GM11168 (cell line): ENCODE measurements at regions not wholly inside any gene's neighbourhood (a gene's known extent, or its start where the extent isn't known, plus 50 kb on each side); places are given as distances from the start of the nearest gene placed in this dataset.

Experiments used
- in situ Hi-C: fragments of 300-500 bp; cut with MboI; formaldehyde crosslinking; loops from one replicate; pipeline ENCODE4 v1.12.0; 2022; ENCODE audit warnings: low sequenced_read_pairs; ENCODE audit not compliant: unreplicated experiment

- in situ Hi-C loops, result no loop called here
Measured at GRCh38 chr4:15215109-15215508, 212.7 kb upstream of the C1QTNF7 start.

GRCh38 chr4:15226203-15226602 is 201.6 kb upstream of the C1QTNF7 start:
- in situ Hi-C loops, result loop anchor here (25.0 kb wide), 1 partner anchor 411 kb away; no protein-coding TSS in a partner anchor

GRCh38 chr4:15231265-15232091 is 196.4 kb upstream of the C1QTNF7 start:
- in situ Hi-C loops, result loop anchor here (25.0 kb wide), 1 partner anchor 406 kb away; no protein-coding TSS in a partner anchor

GRCh38 chr4:15232366-15233263 is 195.2 kb upstream of the C1QTNF7 start:
- in situ Hi-C loops, result loop anchor here (25.0 kb wide), 1 partner anchor 405 kb away; no protein-coding TSS in a partner anchor

GRCh38 chr4:15233264-15233597 is 194.6 kb upstream of the C1QTNF7 start:
- in situ Hi-C loops, result loop anchor here (25.0 kb wide), 1 partner anchor 404 kb away; no protein-coding TSS in a partner anchor

- in situ Hi-C loops, result loop anchor here (25.0 kb wide), 1 partner anchor 404 kb away; no protein-coding TSS in a partner anchor
Measured at GRCh38 chr4:15233626-15234025, 194.2 kb upstream of the C1QTNF7 start.

GRCh38 chr4:15234116-15234855 is 193.5 kb upstream of the C1QTNF7 start:
- in situ Hi-C loops, result loop anchor here (25.0 kb wide), 1 partner anchor 403 kb away; no protein-coding TSS in a partner anchor

GRCh38 chr4:15234856-15235126 is 193.0 kb upstream of the C1QTNF7 start:
- in situ Hi-C loops, result loop anchor here (5.0 to 25.0 kb wide), 2 partner anchors 168 to 403 kb away; no protein-coding TSS in a partner anchor

GRCh38 chr4:15235135-15235534 is 192.7 kb upstream of the C1QTNF7 start:
- in situ Hi-C loops, result loop anchor here (5.0 to 25.0 kb wide), 2 partner anchors 167 to 402 kb away; no protein-coding TSS in a partner anchor

GRCh38 chr4:15237648-15238230 is 190.1 kb upstream of the C1QTNF7 start:
- in situ Hi-C loops, result loop anchor here (5.0 to 25.0 kb wide), 2 partner anchors 165 to 400 kb away; no protein-coding TSS in a partner anchor

GRCh38 chr4:15238720-15239119 is 189.1 kb upstream of the C1QTNF7 start:
- in situ Hi-C loops, result loop anchor here (5.0 to 25.0 kb wide), 2 partner anchors 164 to 399 kb away; no protein-coding TSS in a partner anchor

GRCh38 chr4:15239866-15240265 is 188.0 kb upstream of the C1QTNF7 start:
- in situ Hi-C loops, result loop anchor here (5.0 to 25.0 kb wide), 2 partner anchors 162 to 397 kb away; no protein-coding TSS in a partner anchor

- in situ Hi-C loops, result loop anchor here (25.0 kb wide), 1 partner anchor 397 kb away; no protein-coding TSS in a partner anchor
Measured at GRCh38 chr4:15240764-15241163, 187.1 kb upstream of the C1QTNF7 start.

GRCh38 chr4:15242021-15242420 is 185.8 kb upstream of the C1QTNF7 start:
- in situ Hi-C loops, result loop anchor here (25.0 kb wide), 1 partner anchor 395 kb away; no protein-coding TSS in a partner anchor

GRCh38 chr4:15244354-15244753 is 183.5 kb upstream of the C1QTNF7 start:
- in situ Hi-C loops, result loop anchor here (25.0 kb wide), 1 partner anchor 393 kb away; no protein-coding TSS in a partner anchor

GRCh38 chr4:15245006-15245530 is 182.8 kb upstream of the C1QTNF7 start:
- in situ Hi-C loops, result loop anchor here (25.0 kb wide), 1 partner anchor 392 kb away; no protein-coding TSS in a partner anchor

GRCh38 chr4:15250021-15250441 is 177.8 kb upstream of the C1QTNF7 start:
- in situ Hi-C loops, result no loop called here

- in situ Hi-C loops, result no loop called here
Measured at GRCh38 chr4:15253349-15253748, 174.5 kb upstream of the C1QTNF7 start.
